Left lung (tissue), 4 donors: ENCODE measurements at regions not wholly inside any gene's neighbourhood (a gene's known extent, or its start where the extent isn't known, plus 50 kb on each side); places are given as distances from the start of the nearest gene placed in this dataset.

ENCODE experiments used
- ATAC-seq: fragments of 200-7000 bp; cut with Tn5 transposase; one replicate; pipeline ENCODE4 v1.9.1; 2020; ENCODE audit warnings: moderate library complexity
- DNase-seq, 4 donors: peaks; one replicate each; pipeline ENCODE4 v3.0.0-alpha.2; 2013 to 2020
- H3K27ac ChIP-seq, 2 donors: fragments of 200-600 bp; sonication (generic) in 1 of 2; one replicate each; pipeline versions ENCODE4 v1.5.0 to v1.8.0; 2020 to 2021
- H3K27me3 ChIP-seq, 2 donors: fragments of 200-600 bp; sonication (generic) in 1 of 2; one replicate each; pipeline versions ENCODE4 v1.5.0 to v1.8.0; 2020 to 2021
- H3K36me3 ChIP-seq, 2 donors: fragments of 200-600 bp; sonication (generic) in 1 of 2; one replicate each; pipeline versions ENCODE4 v1.5.0 to v1.8.0; 2020 to 2021
- H3K4me1 ChIP-seq, 2 donors: fragments of 200-600 bp; one replicate each; pipeline ENCODE4 v1.8.0; 2021
- H3K4me3 ChIP-seq, 2 donors: fragments of 200-600 bp; sonication (generic) in 1 of 2; one replicate each; pipeline versions ENCODE4 v1.5.0 to v1.8.0; 2020 to 2021; ENCODE audit warnings: mild to moderate bottlenecking in 1 of 2
- H3K9me3 ChIP-seq, 2 donors: fragments of 200-600 bp; sonication (generic) in 1 of 2; one replicate each; pipeline versions ENCODE4 v1.5.0 to v1.8.0; 2020 to 2021
- intact Hi-C, 2 donors: fragments of 100-400 bp; cut with DNase I; formaldehyde crosslinking; loops; one replicate each; pipeline versions ENCODE4 v1.11.2 to v1.14.2; 2022
- TF ChIP-seq, protein P1 (sequence below), 2 donors: fragments of 200-600 bp; sonication (generic) in 1 of 2; IDR thresholded peaks; one replicate each; pipeline versions ENCODE4 v1.5.0 to v1.8.0; 2021; ENCODE audit warnings: antibody characterized with exemption in 2 of 2
- donor health status: DM: no; HTN: yes; CAD: no.
- donor health status: DM: no; HTN: no; CAD: no.

DNA sequence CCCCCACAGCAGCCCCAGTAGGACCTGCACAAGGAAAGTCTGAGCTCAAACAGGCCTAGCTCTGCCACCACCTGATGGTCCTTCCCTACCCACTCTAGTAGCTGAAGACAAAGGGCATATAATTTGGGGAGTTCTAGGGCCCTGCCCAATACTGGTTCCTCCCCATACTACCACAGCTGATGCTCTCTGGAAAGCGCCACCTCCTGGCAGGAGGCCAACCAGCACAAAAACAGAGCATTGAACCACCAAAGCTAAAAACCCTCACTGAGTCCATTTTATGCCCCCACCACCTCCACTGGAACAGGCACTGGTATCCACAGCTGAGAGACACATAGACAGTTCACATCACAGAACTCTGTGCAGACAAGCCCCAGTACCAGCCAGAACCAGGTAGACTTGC, 1276.8 kb downstream of the OLFM4 start:
- DNase-seq (no peak), ATAC-seq (no peak)
- intact Hi-C loops: no loop called here
- Histone ChIP-seq H3K4me1 (no peaks in the 10 kb centered on the region), H3K9me3 (peaks cover 0 to 15% of the 10 kb centered on the region in 2 donors), H3K4me3 (no peak overlapping the region), H3K27ac (no peak overlapping the region), H3K27me3 (no peaks in the 10 kb centered on the region), H3K36me3 (no peaks in the 10 kb centered on the region)
- TF ChIP-seq, protein P1, sequence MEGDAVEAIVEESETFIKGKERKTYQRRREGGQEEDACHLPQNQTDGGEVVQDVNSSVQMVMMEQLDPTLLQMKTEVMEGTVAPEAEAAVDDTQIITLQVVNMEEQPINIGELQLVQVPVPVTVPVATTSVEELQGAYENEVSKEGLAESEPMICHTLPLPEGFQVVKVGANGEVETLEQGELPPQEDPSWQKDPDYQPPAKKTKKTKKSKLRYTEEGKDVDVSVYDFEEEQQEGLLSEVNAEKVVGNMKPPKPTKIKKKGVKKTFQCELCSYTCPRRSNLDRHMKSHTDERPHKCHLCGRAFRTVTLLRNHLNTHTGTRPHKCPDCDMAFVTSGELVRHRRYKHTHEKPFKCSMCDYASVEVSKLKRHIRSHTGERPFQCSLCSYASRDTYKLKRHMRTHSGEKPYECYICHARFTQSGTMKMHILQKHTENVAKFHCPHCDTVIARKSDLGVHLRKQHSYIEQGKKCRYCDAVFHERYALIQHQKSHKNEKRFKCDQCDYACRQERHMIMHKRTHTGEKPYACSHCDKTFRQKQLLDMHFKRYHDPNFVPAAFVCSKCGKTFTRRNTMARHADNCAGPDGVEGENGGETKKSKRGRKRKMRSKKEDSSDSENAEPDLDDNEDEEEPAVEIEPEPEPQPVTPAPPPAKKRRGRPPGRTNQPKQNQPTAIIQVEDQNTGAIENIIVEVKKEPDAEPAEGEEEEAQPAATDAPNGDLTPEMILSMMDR (IDR thresholded peaks at IDR 0.05): no peak

- Histone ChIP-seq H3K27me3 (no peaks in the 10 kb centered on the region), H3K9me3 (peaks cover 0 to 17% of the 10 kb centered on the region in 2 donors), H3K4me3 (no peak overlapping the region), H3K4me1 (no peaks in the 10 kb centered on the region), H3K36me3 (no peaks in the 10 kb centered on the region), H3K27ac (no peak overlapping the region)
- DNase-seq (peak in 1 of 4 donors; percentile 67), ATAC-seq (no peak)
- intact Hi-C loops: no loop called here
- TF ChIP-seq, protein P1 (IDR thresholded peaks at IDR 0.05): no peak
Observed at GRCh38 chr13:54312885-54313284, 1284.3 kb downstream of the OLFM4 start.

GRCh38 chr13:54317722-54318121, 1289.1 kb downstream of the OLFM4 start:
- H3K36me3 ChIP-seq: no peaks in the 10 kb centered on the region
- H3K4me3 ChIP-seq: no peak overlapping the region
- no peaks in the 10 kb centered on the region for H3K4me1 ChIP-seq
- TF ChIP-seq, protein P1 (IDR thresholded peaks at IDR 0.05): no peak
- ATAC-seq (no peak), DNase-seq (peak in 1 of 4 donors; percentile 54)
- intact Hi-C loops: no loop called here
- no peak overlapping the region for H3K27ac ChIP-seq
- no peaks in the 10 kb centered on the region for H3K27me3 ChIP-seq
- H3K9me3 ChIP-seq: peaks cover 0 to 26% of the 10 kb centered on the region in 2 donors

- no peak for DNase-seq
- Histone ChIP-seq H3K4me1 (no peaks in the 10 kb centered on the region), H3K36me3 (no peaks in the 10 kb centered on the region), H3K27ac (no peak overlapping the region), H3K9me3 (no peaks in the 10 kb centered on the region), H3K27me3 (no peaks in the 10 kb centered on the region), H3K4me3 (no peak overlapping the region)
- intact Hi-C loops: no loop called here
- ATAC-seq: no peak
- TF ChIP-seq, protein P1 (IDR thresholded peaks at IDR 0.05): no peak
Observed at GRCh38 chr13:54337540-54337939, 1308.9 kb downstream of the OLFM4 start.

DNA sequence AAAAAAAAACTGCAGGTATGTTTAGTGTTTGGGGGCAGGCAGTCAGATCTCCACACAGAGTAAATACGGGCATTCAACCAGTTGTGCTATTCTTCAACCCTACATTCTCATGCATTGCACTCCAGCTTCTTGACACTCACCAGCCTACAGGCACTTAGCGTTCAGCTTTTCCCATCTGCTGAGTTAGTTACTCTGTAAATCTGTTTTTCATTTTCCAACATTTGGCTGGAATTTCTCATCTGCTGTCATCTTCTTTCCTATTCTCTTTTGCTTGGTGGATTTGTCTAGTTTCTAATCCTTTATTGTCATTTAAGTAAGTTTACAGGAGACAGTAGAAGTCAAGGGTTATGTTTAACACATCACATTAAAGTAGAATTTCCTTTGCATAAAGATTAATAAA, 1318.9 kb downstream of the OLFM4 start:
- no peak overlapping the region for H3K4me3 ChIP-seq
- intact Hi-C loops: no loop called here
- H3K4me1 ChIP-seq: no peaks in the 10 kb centered on the region
- peaks cover 0 to 8% of the 10 kb centered on the region in 2 donors for H3K9me3 ChIP-seq
- DNase-seq (peak in 1 of 4 donors; percentile 1), ATAC-seq (no peak)
- TF ChIP-seq, protein P1 (IDR thresholded peaks at IDR 0.05): no peak
- no peak overlapping the region for H3K27ac ChIP-seq
- no peaks in the 10 kb centered on the region for H3K36me3 ChIP-seq
- no peaks in the 10 kb centered on the region for H3K27me3 ChIP-seq
